A673 (cell line): ENCODE measurements at regions not wholly inside any gene's neighbourhood (a gene's known extent, or its start where the extent isn't known, plus 50 kb on each side); places are given as distances from the start of the nearest gene placed in this dataset.
A peak's percentile ranks its signal among the peaks of the same experiment; 100 is the strongest.

ENCODE experiments used
- BruUV-seq: library from RNA; stranded (reverse); fragments of 400-500 nt; replicated peaks from 2 replicates; lab custom pipeline; 2021; lab: Mats Ljungman, UMichigan
- CTCF ChIA-PET: fragments of 300-600 bp; sonication (Branson Sonifier 250); formaldehyde crosslinking; loops from one replicate; lab custom pipeline; 2022; ENCODE audit warnings: antibody characterized with exemption; lab: Charles Lee
- POLR2A ChIA-PET: fragments of 300-600 bp; sonication (Branson Sonifier 250); formaldehyde crosslinking; loops from one replicate; lab custom pipeline; 2022; ENCODE audit warnings: antibody characterized with exemption; ENCODE audit not compliant: low non-redundant PET; lab: Charles Lee
- DNase-seq: peaks from one replicate; pipeline ENCODE4 v3.0.0-alpha.2; 2015; ENCODE audit warnings: low spot score
- H3K27ac ChIP-seq: fragments of 200-600 bp; sonication (generic); 2 replicates; pipeline ENCODE4 v1.5.1; 2016; ENCODE audit warnings: mixed run types, low read depth, mild to moderate bottlenecking, mixed read lengths, antibody characterized with exemption, low read length; ENCODE audit not compliant: poor library complexity, severe bottlenecking
- H3K27me3 ChIP-seq: fragments of 200-600 bp; sonication (generic); replicated peaks from 2 replicates; pipeline ENCODE4 v1.6.1; 2017; ENCODE audit warnings: mixed run types, low read depth, mild to moderate bottlenecking, mixed read lengths, antibody characterized with exemption, low read length; ENCODE audit not compliant: insufficient read depth, poor library complexity
- H3K36me3 ChIP-seq: fragments of 200-600 bp; sonication (generic); 2 replicates; pipeline ENCODE4 v1.6.1; 2016; ENCODE audit warnings: mixed run types, mild to moderate bottlenecking, mixed read lengths, antibody characterized with exemption, low read length; ENCODE audit not compliant: insufficient read depth, poor library complexity, severe bottlenecking
- H3K4me1 ChIP-seq: fragments of 200-600 bp; sonication (generic); 2 replicates; pipeline ENCODE4 v1.6.1; 2017; ENCODE audit warnings: mixed run types, mild to moderate bottlenecking, mixed read lengths, antibody characterized with exemption, low read length; ENCODE audit not compliant: insufficient read depth, poor library complexity, severe bottlenecking
- H3K4me3 ChIP-seq: fragments of 200-600 bp; sonication (generic); 2 replicates; pipeline ENCODE4 v1.5.1; 2016; ENCODE audit warnings: low read depth, mixed run types, mild to moderate bottlenecking, mixed read lengths, low read length; ENCODE audit not compliant: poor library complexity, severe bottlenecking
- H3K9me3 ChIP-seq: fragments of 200-600 bp; sonication (generic); 2 replicates; pipeline ENCODE4 v1.6.1; 2016; ENCODE audit warnings: mixed run types, low read depth, mild to moderate bottlenecking, mixed read lengths, antibody characterized with exemption, low read length; ENCODE audit not compliant: poor library complexity, severe bottlenecking
- EZH2 ChIP-seq: fragments of 200-600 bp; sonication (generic); IDR thresholded peaks from 2 replicates; pipeline ENCODE4 v1.6.1; 2017; ENCODE audit warnings: borderline replicate concordance, low read depth, mild to moderate bottlenecking, mixed read lengths, antibody characterized with exemption, low read length; ENCODE audit not compliant: poor library complexity, severe bottlenecking
- intact Hi-C: fragments of 100-400 bp; cut with micrococcal nuclease; formaldehyde crosslinking; loops from one replicate; pipeline ENCODE4 v1.10.0; 2022; ENCODE audit not compliant: unreplicated experiment
- TF ChIP-seq, protein P1 (sequence below): fragments of 300-800, 200-600 bp; sonication (generic); conservative IDR thresholded peaks from 2 replicates; pipeline ENCODE4 v1.5.1; 2017; ENCODE audit warnings: low read depth, mild to moderate bottlenecking, antibody characterized with exemption, low read length, moderate library complexity, mixed read lengths

DNA sequence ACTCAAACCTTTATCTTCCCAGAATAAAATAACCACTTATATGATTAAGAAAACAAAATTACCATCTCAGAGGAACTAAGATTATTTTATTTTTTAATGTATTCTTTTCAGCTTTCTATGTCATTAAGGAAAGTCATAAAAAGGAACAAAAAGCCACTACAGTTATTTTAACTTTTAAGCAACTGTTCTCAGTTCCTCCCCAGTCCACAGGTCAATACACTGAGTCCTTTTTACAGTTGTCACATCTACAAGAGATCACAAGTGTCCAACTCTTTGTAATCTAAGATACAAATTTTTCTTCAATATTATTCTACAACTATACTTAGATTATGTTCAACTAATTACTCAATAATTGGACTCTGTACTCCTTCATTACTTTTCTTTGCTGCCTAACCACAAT lies 782.8 kb upstream of the ACO1 start:
- H3K36me3 ChIP-seq: no peaks in the 10 kb centered on the region
- TF ChIP-seq, protein P1, sequence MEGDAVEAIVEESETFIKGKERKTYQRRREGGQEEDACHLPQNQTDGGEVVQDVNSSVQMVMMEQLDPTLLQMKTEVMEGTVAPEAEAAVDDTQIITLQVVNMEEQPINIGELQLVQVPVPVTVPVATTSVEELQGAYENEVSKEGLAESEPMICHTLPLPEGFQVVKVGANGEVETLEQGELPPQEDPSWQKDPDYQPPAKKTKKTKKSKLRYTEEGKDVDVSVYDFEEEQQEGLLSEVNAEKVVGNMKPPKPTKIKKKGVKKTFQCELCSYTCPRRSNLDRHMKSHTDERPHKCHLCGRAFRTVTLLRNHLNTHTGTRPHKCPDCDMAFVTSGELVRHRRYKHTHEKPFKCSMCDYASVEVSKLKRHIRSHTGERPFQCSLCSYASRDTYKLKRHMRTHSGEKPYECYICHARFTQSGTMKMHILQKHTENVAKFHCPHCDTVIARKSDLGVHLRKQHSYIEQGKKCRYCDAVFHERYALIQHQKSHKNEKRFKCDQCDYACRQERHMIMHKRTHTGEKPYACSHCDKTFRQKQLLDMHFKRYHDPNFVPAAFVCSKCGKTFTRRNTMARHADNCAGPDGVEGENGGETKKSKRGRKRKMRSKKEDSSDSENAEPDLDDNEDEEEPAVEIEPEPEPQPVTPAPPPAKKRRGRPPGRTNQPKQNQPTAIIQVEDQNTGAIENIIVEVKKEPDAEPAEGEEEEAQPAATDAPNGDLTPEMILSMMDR: no peak
- no peak for TF ChIP-seq EZH2
- ChIA-PET POLR2A (no interaction called here), CTCF (no interaction called here)
- H3K4me3 ChIP-seq: no peak overlapping the region
- BruUV-seq: no TSS peak
- no peak overlapping the region for H3K27ac ChIP-seq
- H3K27me3 ChIP-seq: no peaks in the 10 kb centered on the region
- peaks cover 7% of the 10 kb centered on the region for H3K4me1 ChIP-seq
- H3K9me3 ChIP-seq: no peaks in the 10 kb centered on the region
- no peak for DNase-seq
- intact Hi-C loops: no loop called here

DNA sequence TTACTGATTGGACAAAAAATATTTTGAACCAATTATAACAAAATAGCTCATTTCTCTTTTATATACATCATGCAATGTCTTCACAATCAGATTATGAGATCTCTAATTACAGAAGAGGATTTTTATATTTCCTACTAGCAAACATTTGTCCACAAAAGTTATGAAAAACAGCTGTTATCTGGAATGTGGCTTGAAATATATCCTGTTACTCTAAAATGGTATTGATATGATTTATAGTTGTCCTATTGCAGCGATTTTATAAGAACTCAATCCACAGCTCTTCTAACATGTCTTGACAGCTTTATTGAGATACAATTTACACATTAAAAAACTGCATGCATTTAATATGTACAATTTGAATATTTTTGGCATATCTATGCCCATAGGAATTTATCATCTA lies 779.9 kb upstream of the ACO1 start:
- no peak for TF ChIP-seq EZH2
- TF ChIP-seq, protein P1: no peak
- H3K27me3 ChIP-seq: no peaks in the 10 kb centered on the region
- peaks cover 7% of the 10 kb centered on the region for H3K4me1 ChIP-seq
- no peaks in the 10 kb centered on the region for H3K36me3 ChIP-seq
- no TSS peak for BruUV-seq
- H3K4me3 ChIP-seq: no peak overlapping the region
- peak; percentile 26 for DNase-seq
- no peak overlapping the region for H3K27ac ChIP-seq
- no peaks in the 10 kb centered on the region for H3K9me3 ChIP-seq
- CTCF ChIA-PET: no interaction called here
- intact Hi-C loops: no loop called here
- POLR2A ChIA-PET: interaction anchor here (0.6 to 0.7 kb wide), 2 partner anchors 9 to 41 kb away, joined by 3 read pairs; no protein-coding TSS in a partner anchor

DNA sequence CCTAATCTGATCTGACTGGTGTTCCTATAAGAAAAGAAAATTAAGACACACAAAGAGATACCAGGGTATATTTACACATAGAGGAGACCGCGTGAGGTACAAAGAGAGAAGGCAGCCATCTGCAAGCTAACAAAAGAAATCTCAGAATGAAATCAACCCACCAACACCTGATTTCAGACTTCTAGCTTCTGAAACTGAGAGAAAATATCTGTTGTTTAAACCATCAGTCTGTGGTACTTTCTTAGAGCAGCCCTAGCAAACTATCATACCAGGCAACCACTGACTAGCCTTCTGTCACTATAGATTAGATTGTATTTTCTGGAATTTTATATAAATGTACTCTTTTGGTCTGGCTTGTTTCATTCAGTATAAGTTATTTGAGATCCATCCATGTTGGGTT lies 779.3 kb upstream of the ACO1 start:
- TF ChIP-seq EZH2: no peak
- TF ChIP-seq, protein P1: no peak
- Histone ChIP-seq H3K27ac (no peak overlapping the region), H3K4me1 (peaks cover 7% of the 10 kb centered on the region), H3K9me3 (no peaks in the 10 kb centered on the region), H3K27me3 (no peaks in the 10 kb centered on the region), H3K36me3 (no peaks in the 10 kb centered on the region), H3K4me3 (no peak overlapping the region)
- ChIA-PET POLR2A (interaction anchor here (0.7 kb wide), 1 partner anchor 40 kb away, joined by 3 read pairs; no protein-coding TSS in a partner anchor), CTCF (no interaction called here)
- intact Hi-C loops: no loop called here
- no TSS peak for BruUV-seq
- no peak for DNase-seq
